ENCODE measurements at regions not wholly inside any gene's neighbourhood (a gene's known extent, or its start where the extent isn't known, plus 50 kb on each side); places are given as distances from the start of the nearest gene placed in this dataset.
A peak's percentile ranks its signal among the peaks of the same experiment; 100 is the strongest.
"Not testable (repeated sequence)": the region's sequence is repeated elsewhere in the genome, so short reads cannot be mapped to it uniquely, and the experiment has no call there.

DNA sequence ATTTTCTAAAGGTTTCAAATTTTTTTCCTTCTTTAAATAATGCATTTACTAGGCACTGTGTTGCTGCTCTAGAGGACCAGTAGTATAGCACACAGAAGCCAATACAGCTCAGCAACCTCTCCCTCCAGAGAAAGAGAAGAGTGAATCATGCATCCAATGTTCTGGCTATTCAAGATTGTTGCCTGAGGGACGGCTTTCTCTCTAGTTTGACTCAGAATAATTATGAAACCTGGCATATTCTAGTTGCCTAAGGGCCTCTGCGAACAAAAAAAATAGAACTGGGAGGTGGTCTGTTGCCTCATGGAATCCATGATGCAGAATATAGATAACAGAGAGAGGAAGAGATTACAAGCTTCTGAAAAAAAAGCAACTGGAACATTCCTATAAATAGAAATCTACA lies 1233.3 kb upstream of the PABPC4L start:
- no peak for DNase-seq

DNA sequence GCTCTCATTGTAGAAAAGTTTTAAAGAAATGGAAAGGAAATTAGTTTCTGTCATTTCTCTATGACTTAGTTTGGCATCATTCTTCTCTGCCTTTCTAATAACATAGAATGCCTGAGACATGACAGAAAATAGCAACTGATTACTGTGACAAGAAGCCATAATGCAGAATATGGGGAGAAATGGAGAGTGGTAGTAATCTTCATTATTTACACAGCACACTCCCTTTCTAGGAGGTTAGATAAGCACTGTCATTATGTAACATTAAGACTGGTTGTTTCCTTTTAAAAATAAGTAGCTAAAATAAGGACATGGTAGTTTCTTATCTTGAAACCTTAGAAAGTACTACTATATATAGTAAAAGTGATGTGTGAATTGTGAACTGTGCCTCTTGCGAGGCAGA lies 1227.9 kb upstream of the PABPC4L start:
- DNase-seq = no peak

DNA sequence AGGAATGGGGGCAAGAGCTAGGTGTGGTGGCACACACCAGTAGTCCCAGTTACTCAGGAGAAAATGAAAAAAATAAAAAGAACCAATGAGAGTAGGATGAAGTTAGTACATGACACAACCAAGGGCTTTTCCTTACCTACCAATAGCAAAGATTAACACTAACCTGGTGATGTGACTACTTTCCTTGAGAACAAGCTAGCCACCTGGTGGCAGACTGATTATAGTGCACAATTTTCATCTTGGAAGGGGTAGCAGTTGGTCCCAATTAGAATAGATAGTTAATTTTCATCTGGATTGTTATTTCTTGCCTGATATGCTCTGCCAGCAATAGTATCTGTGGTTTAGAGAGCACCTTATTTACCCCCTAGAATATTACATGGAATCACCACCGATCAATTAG lies 1216.8 kb upstream of the PABPC4L start:
- no peak for DNase-seq

DNA sequence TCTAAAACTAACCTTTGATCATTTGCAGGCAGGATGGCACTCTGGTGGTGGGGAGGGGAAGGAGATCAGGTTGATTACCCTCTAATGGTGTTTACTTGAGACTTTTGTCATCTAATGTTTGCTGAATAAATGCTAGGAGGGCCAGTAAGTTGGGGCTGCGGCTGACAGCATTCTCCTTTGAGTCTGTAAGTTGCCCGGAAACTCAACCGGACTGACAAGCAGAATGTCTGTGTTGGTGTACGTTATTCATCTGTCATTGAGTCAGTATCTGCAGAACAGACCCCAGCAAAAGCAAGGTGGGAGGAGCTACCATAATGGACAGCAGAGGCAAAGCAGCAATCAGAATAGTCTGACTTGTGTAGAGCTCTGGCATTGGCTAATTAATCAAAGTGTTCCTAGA lies 1210.6 kb upstream of the PABPC4L start:
- no peak for DNase-seq

DNA sequence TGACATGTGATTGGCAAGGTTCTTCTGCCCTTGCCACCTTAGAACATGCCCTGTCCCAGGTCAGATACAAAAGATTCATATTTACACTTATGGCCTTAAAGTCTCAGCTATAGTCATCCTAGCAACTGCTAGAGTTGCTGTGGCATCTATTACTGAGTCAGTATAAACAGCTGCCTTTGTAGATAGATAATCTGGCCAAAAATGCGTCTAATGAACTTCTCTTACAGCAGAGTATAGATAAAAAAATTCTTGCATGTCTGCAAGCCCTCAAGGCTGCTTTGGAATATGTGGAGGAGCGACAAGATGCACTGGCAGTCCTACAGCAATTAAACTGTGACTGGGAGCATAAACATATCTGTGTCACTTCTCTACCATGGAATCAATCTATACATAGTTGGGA lies 1209.7 kb upstream of the PABPC4L start:
- no peak for DNase-seq

DNA sequence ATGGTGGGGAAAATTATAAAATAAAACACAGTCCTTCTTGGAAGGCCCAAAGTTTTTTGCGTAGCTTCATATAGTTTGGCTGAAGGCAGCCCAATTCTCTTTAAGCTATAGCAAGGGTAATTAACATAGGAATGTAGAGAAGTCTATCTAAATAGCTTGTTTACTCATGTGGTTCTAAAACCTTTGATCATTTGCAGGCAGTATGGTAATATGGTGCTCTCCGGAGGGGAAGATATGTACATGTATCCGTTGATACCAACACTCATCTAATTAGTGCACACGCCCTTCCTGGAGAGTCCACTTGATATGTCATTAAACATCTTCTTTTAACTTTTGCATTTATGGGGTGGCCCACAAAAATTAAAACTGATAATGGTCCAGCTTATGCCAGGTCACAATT lies 1207.7 kb upstream of the PABPC4L start:
- not testable (repeated sequence) for DNase-seq

GRCh38 chr4:135408109-135408508 lies 1206.5 kb upstream of the PABPC4L start:
- peak; percentile 44 for DNase-seq

GRCh38 chr4:135406597-135406996 lies 1205.0 kb upstream of the PABPC4L start:
- not testable (repeated sequence) for DNase-seq

DNA sequence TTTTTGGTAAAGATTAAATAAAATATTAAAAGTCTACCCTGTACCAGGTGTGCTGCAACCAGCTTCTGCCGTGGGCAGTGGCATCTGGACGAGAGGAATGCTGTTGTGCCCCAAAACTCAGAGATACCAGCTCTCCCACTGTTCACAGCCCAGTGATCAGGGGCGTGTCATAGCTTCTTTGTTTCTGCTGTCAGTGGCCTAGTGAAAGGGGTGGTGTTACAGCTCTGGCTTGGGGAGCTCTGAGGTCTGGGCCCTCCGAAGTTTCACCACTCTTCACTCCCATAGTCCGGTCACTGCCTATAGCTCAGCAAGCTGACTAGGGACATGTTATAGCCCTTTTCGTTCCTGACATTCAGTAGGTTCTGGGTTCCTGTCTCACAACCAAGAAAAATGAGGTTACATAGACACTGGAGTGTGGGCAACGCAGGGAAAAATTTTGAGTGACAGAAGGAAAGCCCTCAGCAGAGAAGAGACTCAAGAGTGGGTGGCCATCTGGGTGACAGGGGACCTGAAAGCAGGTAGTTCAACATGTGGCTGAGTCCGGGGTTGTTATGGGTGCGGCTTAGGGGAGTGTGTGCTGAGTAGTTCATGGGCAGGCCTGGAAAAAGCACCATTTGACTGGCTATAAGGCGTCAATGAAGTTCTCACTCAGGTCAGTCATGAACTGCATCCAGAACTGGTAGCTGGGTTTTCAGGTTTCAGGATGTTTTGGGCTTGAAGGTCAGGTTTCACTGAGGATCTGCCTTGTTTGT lies 1184.4 kb upstream of the PABPC4L start:
- DNase-seq = no peak

DNA sequence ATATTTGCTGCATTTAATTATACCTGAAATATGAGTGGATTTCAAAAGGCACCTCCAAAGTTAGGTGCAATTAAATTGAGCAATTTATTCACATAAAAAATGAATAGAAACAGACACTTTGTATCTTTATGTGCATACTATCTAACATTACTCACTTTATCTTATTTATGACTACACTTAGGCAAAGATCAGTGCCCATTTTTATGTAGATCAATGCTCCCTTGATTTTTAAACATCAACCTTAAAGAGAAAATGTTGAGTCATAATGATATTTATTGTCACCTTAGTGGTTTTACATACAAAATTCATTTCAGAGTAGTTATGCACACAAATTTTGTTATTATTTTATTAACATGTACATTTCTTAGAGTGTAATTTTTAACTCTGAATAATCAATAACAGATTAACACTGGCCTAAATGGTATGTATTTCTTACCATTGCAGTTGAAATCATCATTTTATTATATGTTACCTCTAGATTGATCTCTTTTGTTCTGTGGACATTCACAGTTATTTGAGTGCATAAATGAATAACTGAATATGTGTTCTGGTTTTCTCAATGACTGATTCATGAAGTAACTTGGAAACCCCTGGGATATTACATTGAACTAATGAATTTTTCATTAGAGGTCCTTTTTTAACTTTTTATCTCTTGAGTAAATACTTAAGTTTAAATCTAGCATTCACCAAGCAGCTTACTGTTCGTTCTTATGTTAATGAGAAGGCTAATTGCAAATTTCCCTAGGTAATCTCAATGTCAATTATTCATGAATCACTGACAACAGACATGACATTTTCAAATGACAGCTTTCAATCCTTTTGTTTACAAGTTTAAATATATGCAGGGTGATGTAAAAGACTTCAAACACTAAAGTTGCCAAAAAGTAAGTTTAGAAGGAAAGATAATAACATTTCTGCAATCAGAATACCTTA lies 1182.0 kb upstream of the PABPC4L start:
- DNase-seq = no peak

DNA sequence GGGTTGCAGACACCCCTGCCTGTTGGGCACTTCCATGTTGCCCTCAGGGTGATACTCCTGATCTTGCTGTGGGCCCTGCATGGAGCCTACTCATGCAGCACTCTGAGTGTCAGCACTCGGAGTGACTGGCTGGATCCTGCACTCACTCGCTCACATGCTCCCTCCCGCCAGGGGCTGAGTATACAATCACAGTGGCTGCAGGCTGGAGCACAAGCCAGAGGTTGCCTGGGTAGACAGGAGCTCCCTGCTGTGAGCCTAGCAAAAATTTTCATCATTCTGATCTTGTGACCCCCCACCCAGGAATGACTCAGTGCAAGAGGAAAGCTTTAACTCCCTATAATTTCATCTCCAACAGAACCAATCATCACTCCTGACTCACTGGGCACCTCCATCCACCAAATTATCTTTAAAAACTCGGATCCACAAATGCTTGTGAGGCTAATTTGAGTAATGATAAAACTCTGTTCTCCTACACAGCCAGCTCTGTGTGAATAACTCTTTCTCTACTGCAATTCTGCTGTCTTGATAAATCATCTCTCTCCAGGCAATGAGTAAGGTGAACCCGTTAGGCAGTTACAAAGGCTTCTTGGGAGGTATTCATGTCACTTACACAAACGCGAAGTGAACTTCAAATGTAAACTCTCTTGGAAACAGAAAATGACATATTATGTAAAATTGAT lies 1180.8 kb upstream of the PABPC4L start:
- DNase-seq = no peak

GRCh38 chr4:135372131-135372530 lies 1170.5 kb upstream of the PABPC4L start:
- DNase-seq = peak; percentile 3

GRCh38 chr4:135371137-135371536 lies 1169.5 kb upstream of the PABPC4L start:
- no peak for DNase-seq

DNA sequence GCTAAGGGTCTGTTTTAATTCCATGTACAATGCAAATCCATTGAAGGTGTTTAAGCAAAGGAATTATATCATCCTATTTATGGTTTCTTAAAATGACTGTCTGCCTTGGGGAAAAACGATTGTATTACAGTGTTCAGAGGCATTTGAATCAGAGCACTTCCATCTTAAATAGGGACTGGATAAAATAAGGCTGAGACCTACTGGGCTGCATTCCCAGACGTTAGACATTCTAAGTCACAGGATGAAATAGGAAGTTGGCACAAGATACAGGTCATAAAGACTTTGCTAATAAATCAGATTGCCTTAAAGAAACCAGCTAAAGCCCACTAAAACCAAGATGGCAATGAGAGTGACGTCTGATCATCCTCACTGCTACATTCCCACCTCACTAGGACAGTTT lies 1167.2 kb upstream of the PABPC4L start:
- DNase-seq = no peak

- no peak for DNase-seq
Observed at GRCh38 chr4:135365065-135365464, 1163.5 kb upstream of the PABPC4L start.

DNA sequence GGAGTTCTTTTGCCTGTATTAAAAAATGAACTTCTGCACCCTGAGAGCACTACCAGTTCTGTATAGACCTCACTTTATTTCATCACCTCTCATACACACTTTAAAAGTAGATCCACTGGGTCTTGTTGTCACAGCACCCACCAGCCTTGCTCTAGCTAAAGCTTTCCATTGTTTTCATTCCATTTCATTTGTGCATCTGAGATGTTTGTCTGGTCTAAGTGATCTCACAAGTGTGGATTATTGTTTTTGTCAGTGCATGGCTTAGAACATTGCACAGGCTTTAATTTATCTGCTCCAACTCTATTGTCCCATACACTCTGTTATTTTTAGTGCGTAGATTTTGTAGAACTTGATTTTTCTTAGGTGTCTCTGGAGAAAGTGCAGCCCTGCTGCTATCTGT lies 1157.5 kb upstream of the PABPC4L start:
- DNase-seq = no peak

- no peak for DNase-seq
Observed at GRCh38 chr4:135357091-135357490, 1155.5 kb upstream of the PABPC4L start.

DNA sequence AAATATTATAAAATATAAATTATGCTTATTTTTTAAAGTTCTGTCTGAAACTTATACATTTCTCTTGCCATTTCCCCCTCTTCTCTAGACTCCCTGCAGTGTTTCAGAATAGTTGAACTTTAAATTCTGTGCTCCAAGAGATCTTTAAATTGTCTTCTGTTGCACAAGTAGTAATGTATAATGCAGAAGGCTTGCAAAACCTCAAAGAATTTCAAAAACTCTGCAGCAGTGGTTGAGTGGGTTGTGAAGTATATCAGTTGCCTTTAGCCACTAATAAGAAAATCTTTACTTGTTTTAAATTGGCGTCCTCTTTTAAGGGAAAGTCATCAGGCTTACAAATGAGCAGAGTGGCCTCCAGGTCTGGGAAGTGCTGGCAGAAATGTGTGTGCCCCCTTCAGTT lies 1153.3 kb upstream of the PABPC4L start:
- no peak for DNase-seq

- DNase-seq = no peak
Observed at GRCh38 chr4:135353008-135353407, 1151.4 kb upstream of the PABPC4L start.

GRCh38 chr4:135344492-135344891 lies 1142.9 kb upstream of the PABPC4L start:
- DNase-seq = no peak

DNA sequence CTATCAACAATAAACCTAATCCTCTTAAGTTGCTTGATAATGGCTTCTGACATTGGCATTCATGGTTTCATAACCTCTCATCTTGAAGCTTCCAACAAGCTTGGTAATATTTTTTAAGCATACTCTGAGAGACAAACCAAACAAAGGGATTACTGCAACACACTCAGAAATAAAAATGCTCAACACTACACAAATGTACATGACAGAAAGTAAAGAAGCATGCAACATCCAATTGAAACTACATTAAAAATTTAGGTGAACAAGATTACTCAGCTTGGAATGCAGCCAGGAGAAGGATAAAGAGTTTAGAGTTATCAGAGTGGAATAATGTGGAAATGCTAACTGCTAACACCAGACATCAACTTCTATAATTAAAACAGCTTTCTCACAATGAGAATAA lies 1136.6 kb upstream of the PABPC4L start:
- no peak for DNase-seq

DNA sequence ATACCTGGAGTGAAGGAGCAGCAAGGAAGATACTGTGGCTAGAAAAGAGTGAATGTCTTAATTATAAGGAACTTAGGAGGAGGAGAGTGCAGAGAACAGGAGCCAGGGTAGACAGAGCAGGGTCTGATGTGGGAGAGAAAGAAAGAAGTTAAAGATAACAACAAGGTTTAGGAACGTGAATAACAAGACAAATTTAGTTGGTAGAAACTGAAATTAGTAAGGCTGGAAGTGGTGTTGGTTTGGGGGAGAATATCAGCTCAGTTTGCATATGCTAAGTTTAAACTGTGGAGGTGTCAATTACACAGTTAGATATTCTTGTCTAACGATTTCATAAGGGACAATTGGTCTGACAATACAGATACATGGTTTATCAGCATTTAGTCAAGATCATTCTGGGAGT lies 1123.7 kb upstream of the PABPC4L start:
- peak; percentile 11 for DNase-seq

GRCh38 chr4:135319685-135320084 lies 1118.1 kb upstream of the PABPC4L start:
- no peak for DNase-seq
